GM23248 (cell line): ENCODE measurements at regions not wholly inside any gene's neighbourhood (a gene's known extent, or its start where the extent isn't known, plus 50 kb on each side); places are given as distances from the start of the nearest gene placed in this dataset.

ENCODE experiments used
- EZH2 ChIP-seq: fragments of 200-600 bp; sonication (generic); IDR thresholded peaks from 2 replicates; pipeline ENCODE4 v1.6.1; 2018; ENCODE audit warnings: antibody characterized with exemption, mild to moderate bottlenecking; ENCODE audit not compliant: insufficient read depth, poor library complexity, severe bottlenecking
- EZH2phosphoT487 ChIP-seq: fragments of 200-600 bp; sonication (generic); IDR thresholded peaks from 2 replicates; pipeline ENCODE4 v1.6.1; 2018; ENCODE audit warnings: antibody characterized with exemption, moderate library complexity, mild to moderate bottlenecking, low read depth; ENCODE audit not compliant: insufficient read depth

DNA sequence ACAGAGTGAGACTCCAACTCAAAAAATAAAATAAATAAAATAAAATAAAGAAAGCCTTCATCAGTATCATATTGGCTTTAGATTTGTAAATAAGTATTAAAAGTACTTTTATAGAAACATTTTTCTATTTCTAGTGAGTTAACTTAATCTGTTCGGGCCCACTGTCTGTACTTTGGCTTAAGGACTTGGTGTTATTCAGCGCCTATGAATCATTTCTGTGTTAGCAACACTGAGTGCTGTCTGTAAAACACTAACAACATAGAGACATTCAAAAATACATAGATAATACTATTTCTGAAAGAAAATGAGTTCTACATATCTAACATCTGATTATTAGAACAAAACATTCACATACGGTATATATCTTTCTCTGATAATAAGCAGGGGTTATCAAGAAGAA, 221.5 kb upstream of the CDH19 start:
- TF ChIP-seq EZH2 (no peak), EZH2phosphoT487 (no peak)
